Liver (tissue), 8 donors: ENCODE measurements at regions not wholly inside any gene's neighbourhood (a gene's known extent, or its start where the extent isn't known, plus 50 kb on each side); places are given as distances from the start of the nearest gene placed in this dataset.

ENCODE experiments used
- DNase-seq: peaks from one replicate; pipeline ENCODE4 v3.0.0-alpha.2; 2017; ENCODE audit warnings: low spot score
- H3K27ac ChIP-seq, 2 donors: one replicate each; pipeline ENCODE4 v1.7.0; 2013; ENCODE audit warnings: inconsistent platforms in 2 of 2, low read length in 2 of 2, control low read depth in 1 of 2, low read depth in 1 of 2, mild to moderate bottlenecking in 1 of 2
- H3K27me3 ChIP-seq, 4 donors: one replicate each; pipeline versions ENCODE4 v1.6.1 to v1.7.0; 2013; ENCODE audit warnings: low read length in 3 of 4, inconsistent platforms in 1 of 4, mild to moderate bottlenecking in 1 of 4, moderate library complexity in 1 of 4; ENCODE audit not compliant: control insufficient read depth in 4 of 4, insufficient read depth in 4 of 4
- H3K36me3 ChIP-seq, 4 donors: one replicate each; pipeline versions ENCODE4 v1.6.1 to v1.7.0; 2013; ENCODE audit warnings: low read length in 3 of 4, mild to moderate bottlenecking in 3 of 4, low read depth in 1 of 4, moderate library complexity in 1 of 4; ENCODE audit not compliant: control insufficient read depth in 4 of 4, insufficient read depth in 3 of 4
- H3K4me1 ChIP-seq, 4 donors: one replicate each; pipeline versions ENCODE4 v1.6.1 to v1.7.0; 2013; ENCODE audit warnings: low read length in 3 of 4, mild to moderate bottlenecking in 3 of 4, moderate library complexity in 1 of 4; ENCODE audit not compliant: control insufficient read depth in 4 of 4, insufficient read depth in 4 of 4
- H3K4me3 ChIP-seq, 3 donors: one replicate each; pipeline versions ENCODE4 v1.6.1 to v1.7.0; 2013; ENCODE audit warnings: low read length in 3 of 3, control low read depth in 1 of 3, low read depth in 1 of 3, mild to moderate bottlenecking in 1 of 3
- H3K9ac ChIP-seq, 2 donors: one replicate each; pipeline ENCODE4 v1.7.0; 2013; ENCODE audit warnings: low read length in 2 of 2, mild to moderate bottlenecking in 2 of 2, moderate library complexity in 2 of 2, control low read depth in 1 of 2, low read depth in 1 of 2
- H3K9me3 ChIP-seq, 4 donors: one replicate each; pipeline versions ENCODE4 v1.6.1 to v1.7.0; 2013; ENCODE audit warnings: low read length in 3 of 4; ENCODE audit not compliant: control insufficient read depth in 4 of 4
- CTCF ChIP-seq: fragments of 150-350 bp; IDR thresholded peaks from 2 replicates; pipeline ENCODE4 v1.5.1; 2017; ENCODE audit warnings: improper control_type of control experiment, low read depth, low read length; ENCODE audit not compliant: missing input control
- EGR1 ChIP-seq, 2 donors: IDR thresholded peaks; 2 replicates each; pipeline ENCODE4 v1.6.1; 2016 to 2018; ENCODE audit warnings: antibody characterized with exemption in 2 of 2, low read depth in 2 of 2
- FOXA1 ChIP-seq: IDR thresholded peaks from 2 replicates; pipeline ENCODE4 v1.6.1; 2016; ENCODE audit warnings: antibody characterized with exemption
- FOXA2 ChIP-seq: IDR thresholded peaks from 2 replicates; pipeline ENCODE4 v1.6.1; 2016; ENCODE audit warnings: antibody characterized with exemption
- GABPA ChIP-seq, 2 donors: IDR thresholded peaks in 1 of 2; conservative IDR thresholded peaks in 1 of 2; 2 replicates each; pipeline ENCODE4 v1.6.1; 2016; ENCODE audit warnings: antibody characterized with exemption in 2 of 2, mild to moderate bottlenecking in 1 of 2, moderate library complexity in 1 of 2
- HNF4A ChIP-seq, 2 donors: conservative IDR thresholded peaks; 2 replicates each; pipeline ENCODE4 v1.6.1; 2016; ENCODE audit warnings: antibody characterized with exemption in 2 of 2, mild to moderate bottlenecking in 2 of 2
- HNF4G ChIP-seq: IDR thresholded peaks from 2 replicates; pipeline ENCODE4 v1.6.1; 2016; ENCODE audit warnings: antibody characterized with exemption
- JUND ChIP-seq, 2 donors: IDR thresholded peaks; 2 replicates each; pipeline ENCODE4 v1.6.1; 2016; ENCODE audit warnings: antibody characterized with exemption in 2 of 2
- NR2F2 ChIP-seq: IDR thresholded peaks from 2 replicates; pipeline ENCODE4 v1.6.1; 2016; ENCODE audit warnings: antibody characterized with exemption
- RAD21 ChIP-seq, 2 donors: IDR thresholded peaks; 2 replicates each; pipeline ENCODE4 v1.6.1; 2016; ENCODE audit warnings: antibody characterized with exemption in 2 of 2, mild to moderate bottlenecking in 2 of 2
- REST ChIP-seq: IDR thresholded peaks from 2 replicates; pipeline ENCODE4 v1.6.1; 2016; ENCODE audit warnings: antibody characterized with exemption, mild to moderate bottlenecking
- YY1 ChIP-seq: IDR thresholded peaks from 2 replicates; pipeline ENCODE4 v1.6.1; 2016; ENCODE audit warnings: antibody characterized with exemption, mild to moderate bottlenecking
- ZBTB33 ChIP-seq: IDR thresholded peaks from 2 replicates; pipeline ENCODE4 v1.6.1; 2016; ENCODE audit warnings: antibody characterized with exemption
- WGBS: extraction: QIAGEN DNeasy Blood & Tissue Kit; methylation state at CpG from one replicate; pipeline ENCODE4 v1.1.7; 2013; 5-methylcytosine and 5-hydroxymethylcytosine counted together
- TF ChIP-seq, protein P1 (sequence below): IDR thresholded peaks from 2 replicates; pipeline ENCODE4 v1.6.1; 2016; ENCODE audit warnings: antibody characterized with exemption
- TF ChIP-seq, protein P2 (sequence below): IDR thresholded peaks from 2 replicates; pipeline ENCODE4 v1.6.1; 2016; ENCODE audit warnings: antibody characterized with exemption
- donor health status: healthy.
- donor health status: healthy.
- donor health status: healthy.
- donor health status: healthy.
- donor health status: healthy.

GRCh38 chr9:81508476-81508875 is 180.9 kb downstream of the TLE1 start (continued):
- TF ChIP-seq CTCF (no peak), FOXA1 (no peak), YY1 (no peak), FOXA2 (no peak)

- no peak for DNase-seq
- H3K4me3 ChIP-seq: no peak overlapping the region
- no peaks in the 10 kb centered on the region for H3K9me3 ChIP-seq
- no peak for TF ChIP-seq JUND (IDR thresholded peaks at IDR 0.05)
- TF ChIP-seq, protein P1, sequence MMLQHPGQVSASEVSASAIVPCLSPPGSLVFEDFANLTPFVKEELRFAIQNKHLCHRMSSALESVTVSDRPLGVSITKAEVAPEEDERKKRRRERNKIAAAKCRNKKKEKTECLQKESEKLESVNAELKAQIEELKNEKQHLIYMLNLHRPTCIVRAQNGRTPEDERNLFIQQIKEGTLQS: no peak
- no peak for TF ChIP-seq GABPA (IDR thresholded peaks at IDR 0.05 in 1 of 2, conservative IDR thresholded peaks at IDR 0.05 in 1 of 2)
- no peak for TF ChIP-seq ZBTB33
- no peak for TF ChIP-seq CTCF
- no peak for TF ChIP-seq NR2F2
- no peak for TF ChIP-seq HNF4G
- TF ChIP-seq, protein P2, sequence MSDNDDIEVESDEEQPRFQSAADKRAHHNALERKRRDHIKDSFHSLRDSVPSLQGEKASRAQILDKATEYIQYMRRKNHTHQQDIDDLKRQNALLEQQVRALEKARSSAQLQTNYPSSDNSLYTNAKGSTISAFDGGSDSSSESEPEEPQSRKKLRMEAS: no peak
- no peak for TF ChIP-seq RAD21 (IDR thresholded peaks at IDR 0.05)
- TF ChIP-seq YY1: no peak
- TF ChIP-seq FOXA1: no peak
- TF ChIP-seq FOXA2: no peak
- no peak for TF ChIP-seq HNF4A (conservative IDR thresholded peaks at IDR 0.05)
- TF ChIP-seq REST: no peak
- no peak for TF ChIP-seq EGR1 (IDR thresholded peaks at IDR 0.05; ENCODE audit: low read depth in 2 of 2)
- no peaks in the 10 kb centered on the region for H3K36me3 ChIP-seq
- H3K27me3 ChIP-seq: no peaks in the 10 kb centered on the region
- no peak overlapping the region for H3K27ac ChIP-seq
- H3K9ac ChIP-seq: no peak overlapping the region
- WGBS: 97% methylated on average over 32 of the region's 32 CpGs
- no peaks in the 10 kb centered on the region for H3K4me1 ChIP-seq
Observed at GRCh38 chr9:81506941-81507864, 182.1 kb downstream of the TLE1 start.
